ENCODE measurements at regions not wholly inside any gene's neighbourhood (a gene's known extent, or its start where the extent isn't known, plus 50 kb on each side); places are given as distances from the start of the nearest gene placed in this dataset.

DNA sequence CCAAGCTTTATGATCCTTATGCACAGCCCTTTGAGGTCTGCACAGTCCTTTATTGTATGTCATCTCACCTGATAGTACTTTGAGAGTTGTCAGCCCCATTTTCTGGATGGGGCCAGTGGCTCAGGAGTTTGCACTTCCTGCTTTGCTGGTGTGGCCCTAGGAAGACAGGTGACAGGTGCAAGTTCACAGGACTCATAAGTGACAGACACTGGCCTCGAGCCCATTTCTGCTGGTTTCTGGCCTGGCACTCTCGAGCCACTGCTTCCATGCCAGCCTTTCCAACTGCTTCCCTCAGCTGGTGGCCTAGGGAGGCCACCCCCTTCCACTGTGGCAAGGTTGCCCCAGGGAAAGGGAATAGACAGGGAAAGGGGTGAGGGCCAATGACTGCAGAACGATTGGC lies 84.4 kb upstream of the CCL1 start:
- no peaks in the 10 kb centered on the region for H3K36me3 ChIP-seq
- DNase-seq (no peak), ATAC-seq (no peak)
- peaks cover 0 to 82% of the 10 kb centered on the region in 2 donors for H3K27me3 ChIP-seq
- H3K27ac ChIP-seq = no peak overlapping the region
- H3K4me1 ChIP-seq = no peaks in the 10 kb centered on the region
- intact Hi-C loops (cut with DNase I) = no loop called here
- TF ChIP-seq, protein P1, sequence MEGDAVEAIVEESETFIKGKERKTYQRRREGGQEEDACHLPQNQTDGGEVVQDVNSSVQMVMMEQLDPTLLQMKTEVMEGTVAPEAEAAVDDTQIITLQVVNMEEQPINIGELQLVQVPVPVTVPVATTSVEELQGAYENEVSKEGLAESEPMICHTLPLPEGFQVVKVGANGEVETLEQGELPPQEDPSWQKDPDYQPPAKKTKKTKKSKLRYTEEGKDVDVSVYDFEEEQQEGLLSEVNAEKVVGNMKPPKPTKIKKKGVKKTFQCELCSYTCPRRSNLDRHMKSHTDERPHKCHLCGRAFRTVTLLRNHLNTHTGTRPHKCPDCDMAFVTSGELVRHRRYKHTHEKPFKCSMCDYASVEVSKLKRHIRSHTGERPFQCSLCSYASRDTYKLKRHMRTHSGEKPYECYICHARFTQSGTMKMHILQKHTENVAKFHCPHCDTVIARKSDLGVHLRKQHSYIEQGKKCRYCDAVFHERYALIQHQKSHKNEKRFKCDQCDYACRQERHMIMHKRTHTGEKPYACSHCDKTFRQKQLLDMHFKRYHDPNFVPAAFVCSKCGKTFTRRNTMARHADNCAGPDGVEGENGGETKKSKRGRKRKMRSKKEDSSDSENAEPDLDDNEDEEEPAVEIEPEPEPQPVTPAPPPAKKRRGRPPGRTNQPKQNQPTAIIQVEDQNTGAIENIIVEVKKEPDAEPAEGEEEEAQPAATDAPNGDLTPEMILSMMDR (IDR thresholded peaks at IDR 0.05) = no peak
- no peak overlapping the region for H3K4me3 ChIP-seq
- no peaks in the 10 kb centered on the region for H3K9me3 ChIP-seq

GRCh38 chr17:34445101-34445500 lies 82.1 kb upstream of the CCL1 start:
- Histone ChIP-seq H3K4me3 (no peak overlapping the region), H3K36me3 (no peaks in the 10 kb centered on the region), H3K4me1 (no peaks in the 10 kb centered on the region), H3K9me3 (no peaks in the 10 kb centered on the region), H3K27me3 (peaks cover 0 to 73% of the 10 kb centered on the region in 2 donors), H3K27ac (no peak overlapping the region)
- no peak for ATAC-seq
- no peak for DNase-seq
- intact Hi-C loops (cut with DNase I) = no loop called here
- TF ChIP-seq, protein P1 (IDR thresholded peaks at IDR 0.05) = no peak

GRCh38 chr17:34443619-34444469 lies 80.8 kb upstream of the CCL1 start:
- Histone ChIP-seq H3K27me3 (peaks cover 0 to 68% of the 10 kb centered on the region in 2 donors), H3K4me3 (no peak overlapping the region), H3K36me3 (no peaks in the 10 kb centered on the region), H3K4me1 (no peaks in the 10 kb centered on the region), H3K9me3 (no peaks in the 10 kb centered on the region), H3K27ac (no peak overlapping the region)
- TF ChIP-seq, protein P1 (IDR thresholded peaks at IDR 0.05) = no peak
- intact Hi-C loops (cut with DNase I) = no loop called here
- DNase-seq = no peak
- peak; percentile 41 for ATAC-seq

DNA sequence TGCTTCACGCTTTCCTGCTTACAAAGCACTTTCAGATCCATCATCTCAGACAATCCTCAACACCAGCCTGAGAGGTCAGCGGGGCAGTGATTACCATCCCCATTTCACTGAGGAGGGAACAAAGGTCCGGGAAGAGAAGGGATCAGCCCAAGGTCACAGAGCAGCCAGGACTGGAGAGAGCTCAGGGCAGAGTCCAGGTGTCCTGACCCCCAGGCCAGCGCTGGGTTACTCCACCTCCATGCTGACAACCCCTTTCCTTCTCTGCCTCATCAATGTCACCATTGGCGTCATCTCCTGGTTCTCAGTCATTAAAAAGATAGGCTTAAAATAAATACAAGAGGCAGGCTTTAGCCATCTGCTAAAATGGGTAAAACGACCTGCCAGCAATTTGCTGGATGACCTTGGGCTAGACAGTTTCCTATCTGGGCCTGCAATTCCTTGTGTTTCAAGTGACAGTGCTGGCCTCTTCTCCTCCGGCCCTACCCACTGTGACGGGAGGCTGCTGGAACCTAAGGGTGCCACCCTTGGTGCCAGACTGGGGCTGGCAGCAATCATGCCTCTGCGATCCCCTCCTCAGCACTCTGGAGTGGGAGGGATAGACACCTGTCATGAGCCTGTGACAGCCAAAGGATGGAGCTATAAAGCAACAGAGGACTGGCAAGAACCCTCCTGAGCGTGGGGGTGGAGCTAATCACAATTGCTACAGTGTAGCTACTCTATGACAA lies 79.5 kb upstream of the CCL1 start:
- TF ChIP-seq, protein P1 (IDR thresholded peaks at IDR 0.05) = no peak
- intact Hi-C loops (cut with DNase I) = no loop called here
- DNase-seq (no peak), ATAC-seq (no peak)
- H3K4me3 ChIP-seq = no peak overlapping the region
- H3K9me3 ChIP-seq = no peaks in the 10 kb centered on the region
- no peak overlapping the region for H3K27ac ChIP-seq
- H3K36me3 ChIP-seq = no peaks in the 10 kb centered on the region
- H3K4me1 ChIP-seq = no peaks in the 10 kb centered on the region
- H3K27me3 ChIP-seq = peaks cover 0 to 60% of the 10 kb centered on the region in 2 donors

GRCh38 chr17:34437188-34437587 lies 74.2 kb upstream of the CCL1 start:
- H3K27me3 ChIP-seq = peaks cover 0 to 6% of the 10 kb centered on the region in 2 donors
- H3K4me1 ChIP-seq = peaks cover 7 to 17% of the 10 kb centered on the region in 2 donors
- H3K36me3 ChIP-seq = no peaks in the 10 kb centered on the region
- DNase-seq (no peak), ATAC-seq (no peak)
- TF ChIP-seq, protein P1 (IDR thresholded peaks at IDR 0.05) = no peak
- no peaks in the 10 kb centered on the region for H3K9me3 ChIP-seq
- no peak overlapping the region for H3K27ac ChIP-seq
- H3K4me3 ChIP-seq = no peak overlapping the region
- intact Hi-C loops (cut with DNase I) = no loop called here

Data from left lung (tissue), 4 donors.